ENCODE measurements at regions not wholly inside any gene's neighbourhood (a gene's known extent, or its start where the extent isn't known, plus 50 kb on each side); places are given as distances from the start of the nearest gene placed in this dataset.
"Not testable (repeated sequence)": the region's sequence is repeated elsewhere in the genome, so short reads cannot be mapped to it uniquely, and the experiment has no call there.

DNA sequence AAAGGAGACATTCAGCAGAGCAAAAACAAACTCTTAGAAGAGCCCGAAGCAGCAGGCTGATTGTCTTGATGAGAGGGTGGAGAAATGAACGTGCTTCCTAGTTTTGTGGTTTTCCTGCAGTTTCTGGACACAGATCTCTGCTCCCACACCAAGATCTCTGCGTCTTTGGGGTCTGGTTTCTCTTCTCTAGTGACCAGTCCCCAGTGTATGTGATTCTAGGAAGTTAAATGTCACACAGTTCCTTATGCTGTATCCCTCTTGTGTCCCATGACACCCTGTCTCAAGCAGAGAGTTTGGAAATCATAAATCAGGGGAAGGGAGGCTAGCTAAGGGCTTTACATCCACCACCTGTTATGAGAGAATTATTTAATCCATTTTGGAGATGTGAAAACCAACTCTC, 55.4 kb upstream of the KLF14 start:
- Mint-ChIP-seq H3K9me3 (no peaks in the 10 kb centered on the region), H3K27me3 (ENCODE audit: low read depth) (peaks cover 6% of the 10 kb centered on the region), H3K4me1 (ENCODE audit: low read depth) (no peaks in the 10 kb centered on the region), H3K27ac (no peak overlapping the region), H3K4me3 (no peak overlapping the region), H3K36me3 (ENCODE audit: low read depth) (no peaks in the 10 kb centered on the region)

GRCh38 chr7:130791746-130792145, 57.7 kb upstream of the KLF14 start:
- Mint-ChIP-seq H3K36me3 (ENCODE audit: low read depth) (no peaks in the 10 kb centered on the region), H3K4me3 (no peak overlapping the region), H3K9me3 (no peaks in the 10 kb centered on the region), H3K27ac (no peak overlapping the region), H3K4me1 (ENCODE audit: low read depth) (no peaks in the 10 kb centered on the region), H3K27me3 (ENCODE audit: low read depth) (peaks cover 3% of the 10 kb centered on the region)

- no peaks in the 10 kb centered on the region for H3K36me3 Mint-ChIP-seq (ENCODE audit: low read depth)
- H3K4me1 Mint-ChIP-seq (ENCODE audit: low read depth), result no peaks in the 10 kb centered on the region
- peaks cover 22% of the 10 kb centered on the region for H3K27me3 Mint-ChIP-seq (ENCODE audit: low read depth)
- no peaks in the 10 kb centered on the region for H3K9me3 Mint-ChIP-seq
- H3K4me3 Mint-ChIP-seq, result no peak overlapping the region
- H3K27ac Mint-ChIP-seq, result no peak overlapping the region
These were observed 60.0 kb upstream of the KLF14 start for GRCh38 chr7:130793855-130794618.

DNA sequence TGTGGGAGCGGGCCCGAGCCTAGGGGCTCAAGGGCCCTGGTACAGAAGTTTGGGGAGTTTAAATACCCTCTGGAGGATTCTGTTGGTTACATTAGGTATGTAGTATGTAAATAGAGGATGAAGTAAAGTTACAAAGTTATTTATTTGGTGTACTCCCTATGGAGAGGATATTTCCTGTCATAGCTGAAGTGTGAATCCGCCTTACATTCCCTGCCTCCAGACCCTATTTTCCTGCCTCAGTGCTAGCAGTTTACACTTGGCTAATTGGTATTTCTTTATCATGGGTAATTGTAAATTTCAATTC, 60.6 kb upstream of the KLF14 start:
- peaks cover 27% of the 10 kb centered on the region for H3K27me3 Mint-ChIP-seq (ENCODE audit: low read depth)
- H3K4me3 Mint-ChIP-seq, result no peak overlapping the region
- no peaks in the 10 kb centered on the region for H3K9me3 Mint-ChIP-seq
- no peak overlapping the region for H3K27ac Mint-ChIP-seq
- no peaks in the 10 kb centered on the region for H3K36me3 Mint-ChIP-seq (ENCODE audit: low read depth)
- no peaks in the 10 kb centered on the region for H3K4me1 Mint-ChIP-seq (ENCODE audit: low read depth)

GRCh38 chr7:130796425-130796824, 62.4 kb upstream of the KLF14 start:
- H3K9me3 Mint-ChIP-seq; H3K27ac Mint-ChIP-seq; H3K4me1 Mint-ChIP-seq (ENCODE audit: low read depth); H3K36me3 Mint-ChIP-seq (ENCODE audit: low read depth); H3K4me3 Mint-ChIP-seq: not testable (repeated sequence)
- peaks cover 28% of the 10 kb centered on the region for H3K27me3 Mint-ChIP-seq (ENCODE audit: low read depth)

DNA sequence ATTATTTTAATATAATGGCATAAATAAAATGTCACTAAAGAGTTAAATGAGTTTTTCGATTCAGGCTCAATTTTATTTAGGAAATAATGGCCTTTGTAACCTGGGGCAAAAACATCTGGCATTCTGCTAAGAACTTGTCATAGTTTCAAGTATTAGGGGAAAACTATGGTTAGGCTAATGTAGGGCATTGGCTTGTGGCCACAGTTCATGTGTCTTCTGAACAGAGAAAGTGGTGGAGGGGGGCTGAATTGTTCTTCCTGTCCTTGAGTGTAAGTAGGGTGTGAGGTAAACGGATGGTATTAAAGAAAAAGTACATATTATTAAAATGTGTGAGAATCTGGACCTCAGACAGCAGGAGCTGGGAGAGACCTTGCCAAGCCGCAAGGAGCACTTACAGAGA, 69.1 kb upstream of the KLF14 start:
- no peaks in the 10 kb centered on the region for H3K4me1 Mint-ChIP-seq (ENCODE audit: low read depth)
- no peak overlapping the region for H3K4me3 Mint-ChIP-seq
- no peaks in the 10 kb centered on the region for H3K9me3 Mint-ChIP-seq
- H3K36me3 Mint-ChIP-seq (ENCODE audit: low read depth), result no peaks in the 10 kb centered on the region
- no peak overlapping the region for H3K27ac Mint-ChIP-seq
- peaks cover 24% of the 10 kb centered on the region for H3K27me3 Mint-ChIP-seq (ENCODE audit: low read depth)

GRCh38 chr7:130804220-130804619, 70.2 kb upstream of the KLF14 start:
- Mint-ChIP-seq H3K9me3 (no peaks in the 10 kb centered on the region), H3K27ac (no peak overlapping the region), H3K27me3 (ENCODE audit: low read depth) (peaks cover 14% of the 10 kb centered on the region), H3K36me3 (ENCODE audit: low read depth) (no peaks in the 10 kb centered on the region), H3K4me1 (ENCODE audit: low read depth) (no peaks in the 10 kb centered on the region), H3K4me3 (no peak overlapping the region)

DNA sequence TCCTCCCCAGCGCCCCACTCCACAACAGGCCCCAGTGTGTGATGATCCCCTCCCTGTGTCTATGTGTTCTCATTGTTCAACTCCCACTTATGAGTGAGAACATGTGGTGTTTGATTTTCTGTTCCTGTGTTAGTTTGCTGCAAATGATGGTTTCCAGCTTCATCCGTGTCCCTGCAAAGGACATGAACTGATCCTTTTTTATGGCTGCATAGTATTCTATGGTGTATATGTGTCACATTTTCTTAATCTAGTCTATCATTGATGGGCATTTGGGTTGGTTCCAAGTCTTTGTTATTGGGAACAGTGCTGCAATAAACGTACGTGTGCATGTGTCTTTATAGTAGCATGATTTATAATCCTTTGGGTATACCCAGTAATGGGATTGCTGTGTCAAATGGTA, 78.8 kb upstream of the KLF14 start:
- H3K27ac Mint-ChIP-seq; H3K4me3 Mint-ChIP-seq; H3K4me1 Mint-ChIP-seq (ENCODE audit: low read depth); H3K36me3 Mint-ChIP-seq (ENCODE audit: low read depth); H3K9me3 Mint-ChIP-seq: not testable (repeated sequence)
- peaks cover 23% of the 10 kb centered on the region for H3K27me3 Mint-ChIP-seq (ENCODE audit: low read depth)

GRCh38 chr7:130814778-130815335, 80.8 kb upstream of the KLF14 start:
- no peaks in the 10 kb centered on the region for H3K36me3 Mint-ChIP-seq (ENCODE audit: low read depth)
- H3K4me3 Mint-ChIP-seq, result no peak overlapping the region
- H3K27me3 Mint-ChIP-seq (ENCODE audit: low read depth), result peaks cover 22% of the 10 kb centered on the region
- no peaks in the 10 kb centered on the region for H3K4me1 Mint-ChIP-seq (ENCODE audit: low read depth)
- no peak overlapping the region for H3K27ac Mint-ChIP-seq
- H3K9me3 Mint-ChIP-seq, result peaks cover 3% of the 10 kb centered on the region

- Mint-ChIP-seq H3K9me3 (no peaks in the 10 kb centered on the region), H3K36me3 (ENCODE audit: low read depth) (no peaks in the 10 kb centered on the region), H3K27me3 (ENCODE audit: low read depth) (peaks cover 20% of the 10 kb centered on the region), H3K4me1 (ENCODE audit: low read depth) (no peaks in the 10 kb centered on the region), H3K27ac (no peak overlapping the region), H3K4me3 (no peak overlapping the region)
These were observed 84.0 kb upstream of the KLF14 start for GRCh38 chr7:130818056-130818455.

DNA sequence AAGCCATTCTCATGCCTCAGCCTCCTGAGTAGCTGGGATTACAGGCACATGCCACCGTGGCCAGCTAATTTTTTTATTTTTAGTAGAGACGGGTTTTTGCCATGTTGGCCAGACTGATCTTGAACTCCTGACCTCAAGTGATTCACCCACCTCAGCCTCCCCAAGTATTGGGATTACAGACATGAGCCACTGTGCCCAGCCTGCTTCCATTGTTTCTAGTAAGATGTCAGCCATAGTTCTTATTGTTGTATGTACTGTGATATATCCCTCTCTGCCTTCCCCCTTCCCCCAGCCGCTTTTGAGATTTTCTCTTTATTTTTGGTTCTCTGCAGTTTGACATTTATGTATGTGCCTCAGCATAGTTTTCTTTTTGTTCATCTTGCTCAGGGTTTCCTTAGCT, 87.9 kb upstream of the KLF14 start:
- H3K36me3 Mint-ChIP-seq (ENCODE audit: low read depth), result peaks cover 1% of the 10 kb centered on the region
- no peak overlapping the region for H3K27ac Mint-ChIP-seq
- peaks cover 13% of the 10 kb centered on the region for H3K27me3 Mint-ChIP-seq (ENCODE audit: low read depth)
- no peak overlapping the region for H3K4me3 Mint-ChIP-seq
- H3K9me3 Mint-ChIP-seq, result peaks cover 19% of the 10 kb centered on the region
- no peaks in the 10 kb centered on the region for H3K4me1 Mint-ChIP-seq (ENCODE audit: low read depth)

DNA sequence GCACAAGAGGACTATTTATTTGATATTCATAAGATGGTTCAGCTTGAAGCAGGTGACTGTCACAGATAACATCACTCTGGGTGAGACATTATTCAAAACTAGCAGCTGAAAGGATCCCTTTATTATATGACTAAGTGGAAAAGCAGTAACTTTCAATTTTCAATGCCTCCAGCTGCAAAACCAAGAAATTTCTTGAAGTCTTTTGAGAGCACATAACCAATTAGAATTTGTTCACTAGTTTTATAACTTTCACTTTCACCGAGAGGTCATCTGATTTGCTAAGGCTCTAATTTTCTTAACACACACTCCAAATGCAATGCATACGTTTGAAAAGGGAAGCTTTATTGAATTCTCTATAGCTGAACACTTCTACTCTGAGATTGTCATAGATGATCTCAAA, 88.6 kb upstream of the KLF14 start:
- no peak overlapping the region for H3K27ac Mint-ChIP-seq
- H3K4me1 Mint-ChIP-seq (ENCODE audit: low read depth), result no peaks in the 10 kb centered on the region
- peaks cover 27% of the 10 kb centered on the region for H3K9me3 Mint-ChIP-seq
- no peak overlapping the region for H3K4me3 Mint-ChIP-seq
- H3K27me3 Mint-ChIP-seq (ENCODE audit: low read depth), result peaks cover 8% of the 10 kb centered on the region
- peaks cover 3% of the 10 kb centered on the region for H3K36me3 Mint-ChIP-seq (ENCODE audit: low read depth)

GRCh38 chr7:130823060-130823459, 89.1 kb upstream of the KLF14 start:
- Mint-ChIP-seq H3K36me3 (ENCODE audit: low read depth) (peaks cover 3% of the 10 kb centered on the region), H3K4me3 (no peak overlapping the region), H3K27ac (no peak overlapping the region), H3K9me3 (peaks cover 28% of the 10 kb centered on the region), H3K4me1 (ENCODE audit: low read depth) (no peaks in the 10 kb centered on the region), H3K27me3 (ENCODE audit: low read depth) (peaks cover 6% of the 10 kb centered on the region)

GRCh38 chr7:130825819-130826218, 91.8 kb upstream of the KLF14 start:
- Mint-ChIP-seq H3K27ac (no peak overlapping the region), H3K9me3 (peaks cover 28% of the 10 kb centered on the region), H3K27me3 (ENCODE audit: low read depth) (peaks cover 6% of the 10 kb centered on the region), H3K4me3 (no peak overlapping the region), H3K36me3 (ENCODE audit: low read depth) (peaks cover 3% of the 10 kb centered on the region), H3K4me1 (ENCODE audit: low read depth) (no peaks in the 10 kb centered on the region)

DNA sequence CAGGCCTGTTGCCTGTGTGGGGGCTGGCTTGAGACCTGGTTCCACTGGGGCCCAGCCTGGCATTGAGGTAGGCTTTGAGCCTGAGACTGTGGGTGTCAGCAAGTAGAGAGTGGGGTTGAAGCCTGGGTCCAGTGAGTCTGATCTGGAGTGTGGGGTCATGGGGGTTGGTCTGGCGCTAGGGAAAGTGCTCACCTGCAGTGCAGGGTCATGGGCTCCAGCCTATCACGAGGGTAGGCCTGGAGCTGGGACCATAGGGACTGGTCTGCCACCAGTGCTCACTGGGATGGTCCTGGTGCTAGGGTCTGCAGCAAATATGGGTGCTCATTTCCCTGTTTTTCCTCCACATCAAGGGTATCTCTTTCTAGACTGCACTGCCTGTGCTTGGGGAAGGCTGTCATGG, 95.4 kb upstream of the KLF14 start:
- Mint-ChIP-seq H3K27ac (no peak overlapping the region), H3K9me3 (peaks cover 28% of the 10 kb centered on the region), H3K4me3 (no peak overlapping the region), H3K4me1 (ENCODE audit: low read depth) (no peaks in the 10 kb centered on the region), H3K36me3 (ENCODE audit: low read depth) (peaks cover 3% of the 10 kb centered on the region), H3K27me3 (ENCODE audit: low read depth) (no peaks in the 10 kb centered on the region)

DNA sequence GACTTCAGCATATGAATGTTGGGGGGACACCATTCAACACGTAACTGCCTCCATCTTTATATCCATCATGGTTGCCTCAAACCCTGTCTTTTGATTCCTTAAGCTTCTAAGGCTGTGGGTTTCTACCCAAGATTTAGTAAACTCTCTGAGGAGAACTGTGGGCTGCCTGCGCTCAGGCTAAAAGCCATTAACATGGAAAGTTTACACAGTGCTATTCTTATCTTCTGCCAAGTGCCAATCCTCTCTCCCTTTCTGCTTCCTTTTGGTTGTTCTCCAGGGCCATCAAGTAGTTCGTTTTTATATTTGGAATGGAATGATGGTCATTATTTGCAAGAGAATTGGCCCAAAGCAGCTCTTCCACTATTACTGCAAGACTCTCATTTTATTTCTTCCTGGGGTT, 97.3 kb upstream of the KLF14 start:
- Mint-ChIP-seq H3K4me3 (no peak overlapping the region), H3K27me3 (ENCODE audit: low read depth) (peaks cover 10% of the 10 kb centered on the region), H3K9me3 (peaks cover 15% of the 10 kb centered on the region), H3K4me1 (ENCODE audit: low read depth) (no peaks in the 10 kb centered on the region), H3K36me3 (ENCODE audit: low read depth) (peaks cover 3% of the 10 kb centered on the region), H3K27ac (no peak overlapping the region)
